GM19468 (cell line): ENCODE measurements at regions not wholly inside any gene's neighbourhood (a gene's known extent, or its start where the extent isn't known, plus 50 kb on each side); places are given as distances from the start of the nearest gene placed in this dataset.

Source experiments
- ATAC-seq: cut with Tn5 transposase; IDR thresholded peaks from one replicate; pipeline ENCODE4 v1.9.1; 2021; ENCODE audit warnings: mild to moderate bottlenecking, moderate library complexity, moderate number of reproducible peaks; ENCODE audit not compliant: unreplicated experiment; ENCODE audit errors: extremely low read depth

DNA sequence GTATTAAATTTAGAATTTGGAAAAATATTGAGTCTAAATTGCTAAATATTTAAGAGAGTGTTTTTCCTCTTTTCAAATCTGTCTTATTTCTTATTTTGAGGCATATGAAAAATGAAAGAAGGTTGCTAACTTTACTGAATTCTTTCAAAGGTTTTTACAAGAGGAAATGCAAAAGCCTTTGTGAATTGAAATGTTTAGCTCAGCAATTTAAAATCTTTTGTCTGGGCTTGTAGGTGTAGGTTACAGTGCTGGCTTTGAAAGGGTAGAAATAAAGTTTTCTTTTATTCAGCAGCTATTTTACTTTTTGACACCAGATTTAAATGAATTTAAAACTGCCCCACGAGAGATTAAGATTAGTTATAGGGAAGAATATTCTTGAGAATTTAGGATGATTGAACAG is 192.0 kb downstream of the CDH7 start:
- no peak for ATAC-seq

DNA sequence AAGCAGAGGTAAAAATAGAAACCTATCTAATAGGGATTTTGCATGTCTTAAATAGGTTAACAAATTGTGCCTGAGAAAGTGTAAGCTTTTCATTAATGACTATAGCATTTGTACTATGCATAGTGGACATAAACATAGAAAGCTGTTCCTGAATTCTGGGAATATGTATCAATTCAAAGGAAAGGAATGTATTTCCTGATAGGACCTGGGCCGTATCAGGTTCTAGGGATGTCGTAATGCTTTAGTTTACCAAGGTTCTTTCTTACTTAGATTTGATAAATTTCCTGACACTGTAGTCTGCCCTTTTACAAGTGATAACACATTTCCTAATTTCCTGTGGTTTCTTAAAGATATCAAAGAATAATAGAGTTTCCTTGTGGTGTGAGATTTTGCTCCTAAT is 191.3 kb downstream of the CDH7 start:
- no peak for ATAC-seq

DNA sequence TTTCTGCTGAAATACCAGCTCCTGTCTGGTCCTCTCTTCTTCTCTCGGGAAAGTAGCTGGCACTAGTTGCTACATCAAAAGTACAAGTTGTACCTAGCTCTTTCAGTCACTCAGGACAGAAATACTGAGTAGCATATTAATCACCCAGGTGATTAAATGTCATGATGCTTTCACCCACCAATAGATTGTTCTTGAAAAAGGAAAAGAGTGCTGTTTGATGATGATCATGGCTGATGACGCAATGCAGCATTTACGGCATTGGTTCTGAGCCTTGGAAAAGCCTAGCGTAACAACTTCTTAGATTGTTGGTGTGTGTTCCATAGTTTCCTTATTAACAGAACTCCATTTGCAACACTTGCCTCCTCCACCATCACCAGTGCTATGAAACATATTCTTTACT is 190.7 kb downstream of the CDH7 start:
- no peak for ATAC-seq
